Endodermal cell (in vitro differentiated cells): ENCODE measurements at regions not wholly inside any gene's neighbourhood (a gene's known extent, or its start where the extent isn't known, plus 50 kb on each side); places are given as distances from the start of the nearest gene placed in this dataset.

Experiments
- DNase-seq: peaks from one replicate; pipeline ENCODE4 v3.0.0-alpha.2; 2017
- H3K27ac ChIP-seq: 2 replicates; pipeline ENCODE4 v1.5.1; 2013; ENCODE audit warnings: mild to moderate bottlenecking, low read depth, low read length, moderate library complexity
- H3K27me3 ChIP-seq: 2 replicates; pipeline ENCODE4 v1.6.1; 2013; ENCODE audit warnings: mild to moderate bottlenecking, low read length, moderate library complexity; ENCODE audit not compliant: insufficient read depth, control insufficient read depth, poor library complexity, severe bottlenecking
- H3K36me3 ChIP-seq: 2 replicates; pipeline ENCODE4 v1.7.0; 2013; ENCODE audit warnings: mild to moderate bottlenecking, low read length, moderate library complexity; ENCODE audit not compliant: control insufficient read depth, insufficient read depth
- H3K4me1 ChIP-seq: one replicate; pipeline ENCODE4 v1.7.0; 2013; ENCODE audit warnings: low read length; ENCODE audit not compliant: control insufficient read depth, insufficient read depth
- H3K4me3 ChIP-seq: 2 replicates; pipeline ENCODE4 v1.5.1; 2013; ENCODE audit warnings: mild to moderate bottlenecking, low read length, moderate library complexity
- H3K9ac ChIP-seq: 2 replicates; pipeline ENCODE4 v1.6.1; 2013; ENCODE audit warnings: mild to moderate bottlenecking, low read length, moderate library complexity; ENCODE audit not compliant: poor library complexity, severe bottlenecking; ENCODE audit errors: extremely low read depth
- H3K9me3 ChIP-seq: 2 replicates; pipeline ENCODE4 v1.6.1; 2013; ENCODE audit warnings: mild to moderate bottlenecking, low read length, moderate library complexity; ENCODE audit not compliant: control insufficient read depth
- H3K27ac Mint-ChIP-seq: 2 replicates; pipeline ENCODE4 v1.8.0; 2020; ENCODE audit warnings: mixed read lengths
- H3K27me3 Mint-ChIP-seq: 2 replicates; pipeline ENCODE4 v1.8.0; 2021; ENCODE audit warnings: mild to moderate bottlenecking, mixed read lengths; ENCODE audit not compliant: insufficient read depth
- H3K36me3 Mint-ChIP-seq: 2 replicates; pipeline ENCODE4 v1.8.0; 2020; ENCODE audit warnings: low read depth, mixed read lengths
- H3K4me1 Mint-ChIP-seq: 2 replicates; pipeline ENCODE4 v1.8.0; 2020; ENCODE audit warnings: mixed read lengths
- H3K4me3 Mint-ChIP-seq: 2 replicates; pipeline ENCODE4 v1.8.0; 2020; ENCODE audit warnings: mild to moderate bottlenecking, moderate library complexity, mixed read lengths
- H3K9me3 Mint-ChIP-seq: 2 replicates; pipeline ENCODE4 v1.8.0; 2020; ENCODE audit warnings: mild to moderate bottlenecking, mixed read lengths
- CTCF ChIP-seq: fragments of 200-600 bp; sonication (generic); conservative IDR thresholded peaks from 2 replicates; pipeline ENCODE4 v1.5.0; 2021; ENCODE audit warnings: antibody characterized with exemption, mild to moderate bottlenecking
- WGBS, 2 experiments: methylation state at CpG; one replicate each; pipeline versions ENCODE4 v1.1.5 to v1.1.7; 2013; ENCODE audit warnings: missing lambda C conversion rate in 2 of 2, mixed read lengths in 1 of 2; ENCODE audit not compliant: insufficient coverage in 1 of 2, insufficient read length in 1 of 2; 5-methylcytosine and 5-hydroxymethylcytosine counted together

- Histone ChIP-seq H3K27me3 (no peaks in the 10 kb centered on the region), H3K4me1 (no peaks in the 10 kb centered on the region), H3K9me3 (no peaks in the 10 kb centered on the region), H3K27ac (no peak overlapping the region), H3K36me3 (no peaks in the 10 kb centered on the region), H3K4me3 (no peak overlapping the region), H3K9ac (no peak overlapping the region)
- H3K27me3 Mint-ChIP-seq = no peaks in the 10 kb centered on the region
- no peaks in the 10 kb centered on the region for H3K36me3 Mint-ChIP-seq
- DNase-seq = no peak
- WGBS, 2 experiments = 92% methylated on average over 2 to 3 of the region's 3 CpGs
- peaks cover 5% of the 10 kb centered on the region for H3K4me1 Mint-ChIP-seq
- no peak for TF ChIP-seq CTCF
- no peak overlapping the region for H3K27ac Mint-ChIP-seq
- no peaks in the 10 kb centered on the region for H3K9me3 Mint-ChIP-seq
- H3K4me3 Mint-ChIP-seq = no peak overlapping the region
Measured at GRCh38 chr12:43127886-43128549, 424.0 kb downstream of the ADAMTS20 start.

- DNase-seq = no peak
- Mint-ChIP-seq H3K36me3 (no peaks in the 10 kb centered on the region), H3K27ac (no peak overlapping the region), H3K4me3 (no peak overlapping the region), H3K9me3 (no peaks in the 10 kb centered on the region), H3K4me1 (peaks cover 5% of the 10 kb centered on the region), H3K27me3 (no peaks in the 10 kb centered on the region)
- no peaks in the 10 kb centered on the region for H3K4me1 ChIP-seq
- no peak for TF ChIP-seq CTCF
- no peak overlapping the region for H3K27ac ChIP-seq
- H3K4me3 ChIP-seq = no peak overlapping the region
- H3K9me3 ChIP-seq = no peaks in the 10 kb centered on the region
- no peaks in the 10 kb centered on the region for H3K27me3 ChIP-seq
- H3K9ac ChIP-seq = no peak overlapping the region
- WGBS, 2 experiments = 93 to 100% methylated on average over 1 to 2 of the region's 2 CpGs
- no peaks in the 10 kb centered on the region for H3K36me3 ChIP-seq
Measured at GRCh38 chr12:43126652-43127375, 425.2 kb downstream of the ADAMTS20 start.

- Mint-ChIP-seq H3K9me3 (no peaks in the 10 kb centered on the region), H3K36me3 (no peaks in the 10 kb centered on the region), H3K27ac (no peak overlapping the region), H3K4me3 (no peak overlapping the region), H3K27me3 (no peaks in the 10 kb centered on the region), H3K4me1 (peaks cover 7% of the 10 kb centered on the region)
- H3K36me3 ChIP-seq = peaks cover 5% of the 10 kb centered on the region
- H3K27me3 ChIP-seq = no peaks in the 10 kb centered on the region
- H3K9me3 ChIP-seq = no peaks in the 10 kb centered on the region
- H3K4me3 ChIP-seq = no peak overlapping the region
- H3K9ac ChIP-seq = no peak overlapping the region
- peaks cover 6% of the 10 kb centered on the region for H3K4me1 ChIP-seq
- no peak overlapping the region for H3K27ac ChIP-seq
- no peak for DNase-seq
- no peak for TF ChIP-seq CTCF
Measured at GRCh38 chr12:43123461-43123860, 428.5 kb downstream of the ADAMTS20 start.
